Tibial nerve (tissue), 4 donors: ENCODE measurements at regions not wholly inside any gene's neighbourhood (a gene's known extent, or its start where the extent isn't known, plus 50 kb on each side); places are given as distances from the start of the nearest gene placed in this dataset.

Experiments
- DNase-seq, 2 donors: peaks; one replicate each; pipeline ENCODE4 v3.0.0-alpha.2; 2019; ENCODE audit warnings: low spot score in 2 of 2
- H3K27ac ChIP-seq, 4 donors: fragments of 200-600 bp; sonication (generic) in 3 of 4; one replicate each; pipeline ENCODE4 v1.5.1; 2017 to 2019; ENCODE audit warnings: mild to moderate bottlenecking in 1 of 4
- H3K27me3 ChIP-seq, 2 donors: fragments of 200-600 bp; sonication (generic) in 1 of 2; one replicate each; pipeline versions ENCODE4 v1.5.1 to v1.6.0; 2017 to 2019
- H3K36me3 ChIP-seq, 3 donors: fragments of 200-600 bp; sonication (generic); one replicate each; pipeline ENCODE4 v1.5.1; 2018 to 2019
- H3K4me1 ChIP-seq, 4 donors: fragments of 200-600 bp; sonication (generic) in 3 of 4; one replicate each; pipeline ENCODE4 v1.5.1; 2017 to 2019
- H3K4me3 ChIP-seq, 4 donors: fragments of 200-600 bp; sonication (generic) in 3 of 4; one replicate each; pipeline ENCODE4 v1.5.1; 2017 to 2019; ENCODE audit warnings: mild to moderate bottlenecking in 1 of 4, moderate library complexity in 1 of 4
- H3K9me3 ChIP-seq, 4 donors: fragments of 200-600 bp; sonication (generic) in 3 of 4; one replicate each; pipeline ENCODE4 v1.5.1; 2017 to 2019
- CTCF ChIP-seq, 5 experiments: fragments of 200-600 bp in 3 of 5; fragments of 450-650 bp in 2 of 5; sonication (generic) in 3 of 5; IDR thresholded peaks; one replicate each; pipeline ENCODE4 v1.5.1; 2016 to 2019; ENCODE audit warnings: antibody characterized with exemption in 5 of 5, mild to moderate bottlenecking in 3 of 5, moderate library complexity in 2 of 5
- EP300 ChIP-seq, 2 donors: sonication (generic); formaldehyde crosslinking; IDR thresholded peaks; one replicate each; pipeline ENCODE4 v1.6.1; 2017; ENCODE audit warnings: antibody characterized with exemption in 2 of 2, mild to moderate bottlenecking in 1 of 2
- POLR2A ChIP-seq, 2 donors: fragments of 450-650 bp; IDR thresholded peaks; one replicate each; pipeline ENCODE4 v1.6.1; 2017; ENCODE audit warnings: antibody characterized with exemption in 2 of 2, mild to moderate bottlenecking in 2 of 2, moderate library complexity in 2 of 2
- WGBS, 2 donors: methylation state at CpG; one replicate each; pipeline ENCODE4 v1.1.5; 2018; 5-methylcytosine and 5-hydroxymethylcytosine counted together

GRCh38 chr5:143761663-143762062 lies 50.3 kb upstream of the HMHB1 start:
- WGBS, 2 donors: 74 to 91% methylated on average over 3 of the region's 3 CpGs
- Histone ChIP-seq H3K27ac (no peak overlapping the region), H3K4me1 (peaks cover 0 to 6% (median 0%) of the 10 kb centered on the region in 4 donors), H3K9me3 (no peaks in the 10 kb centered on the region), H3K36me3 (no peaks in the 10 kb centered on the region), H3K4me3 (no peak overlapping the region), H3K27me3 (no peaks in the 10 kb centered on the region)
- DNase-seq: no peak
- TF ChIP-seq CTCF (IDR thresholded peaks at IDR 0.05): no peak

- Histone ChIP-seq H3K27me3 (no peaks in the 10 kb centered on the region), H3K9me3 (no peaks in the 10 kb centered on the region), H3K36me3 (no peaks in the 10 kb centered on the region), H3K4me3 (no peak overlapping the region), H3K27ac (no peak overlapping the region), H3K4me1 (peaks cover 0 to 6% (median 0%) of the 10 kb centered on the region in 4 donors)
- 81 to 100% methylated on average over 1 of the region's 1 CpG for WGBS, 2 donors
- no peak for DNase-seq
- no peak for TF ChIP-seq POLR2A (IDR thresholded peaks at IDR 0.05)
- no peak for TF ChIP-seq EP300 (IDR thresholded peaks at IDR 0.05)
Observed at GRCh38 chr5:143760755-143761154, 51.2 kb upstream of the HMHB1 start.

GRCh38 chr5:143760131-143760505 lies 51.8 kb upstream of the HMHB1 start:
- Histone ChIP-seq H3K36me3 (no peaks in the 10 kb centered on the region), H3K27me3 (no peaks in the 10 kb centered on the region), H3K27ac (no peak overlapping the region), H3K4me1 (peaks cover 0 to 6% (median 0%) of the 10 kb centered on the region in 4 donors), H3K9me3 (no peaks in the 10 kb centered on the region), H3K4me3 (no peak overlapping the region)
- 90 to 95% methylated on average over 1 of the region's 1 CpG for WGBS, 2 donors
- no peak for TF ChIP-seq POLR2A (IDR thresholded peaks at IDR 0.05)
- no peak for TF ChIP-seq CTCF (IDR thresholded peaks at IDR 0.05)
- no peak for TF ChIP-seq EP300 (IDR thresholded peaks at IDR 0.05)
- no peak for DNase-seq

- Histone ChIP-seq H3K4me1 (peaks cover 0 to 6% (median 0%) of the 10 kb centered on the region in 4 donors), H3K27ac (no peak overlapping the region), H3K9me3 (no peaks in the 10 kb centered on the region), H3K27me3 (no peaks in the 10 kb centered on the region), H3K4me3 (no peak overlapping the region), H3K36me3 (no peaks in the 10 kb centered on the region)
- 44 to 53% methylated on average over 1 of the region's 1 CpG for WGBS, 2 donors
- DNase-seq: no peak
- no peak for TF ChIP-seq CTCF (IDR thresholded peaks at IDR 0.05)
- TF ChIP-seq EP300 (IDR thresholded peaks at IDR 0.05): no peak
- no peak for TF ChIP-seq POLR2A (IDR thresholded peaks at IDR 0.05)
Observed at GRCh38 chr5:143759396-143760130, 52.4 kb upstream of the HMHB1 start.

- Histone ChIP-seq H3K27ac (no peak overlapping the region), H3K36me3 (no peaks in the 10 kb centered on the region), H3K9me3 (no peaks in the 10 kb centered on the region), H3K4me3 (no peak overlapping the region), H3K4me1 (peaks cover 0 to 6% (median 0%) of the 10 kb centered on the region in 4 donors), H3K27me3 (no peaks in the 10 kb centered on the region)
- no peak for DNase-seq
- WGBS, 2 donors: 60 to 75% methylated on average over 3 of the region's 3 CpGs
- no peak for TF ChIP-seq CTCF (IDR thresholded peaks at IDR 0.05)
- TF ChIP-seq EP300 (IDR thresholded peaks at IDR 0.05): no peak
- no peak for TF ChIP-seq POLR2A (IDR thresholded peaks at IDR 0.05)
Observed at GRCh38 chr5:143758750-143759149, 53.2 kb upstream of the HMHB1 start.
